ENCODE measurements at regions not wholly inside any gene's neighbourhood (a gene's known extent, or its start where the extent isn't known, plus 50 kb on each side); places are given as distances from the start of the nearest gene placed in this dataset.
"Not testable (repeated sequence)": the region's sequence is repeated elsewhere in the genome, so short reads cannot be mapped to it uniquely, and the experiment has no call there.

DNA sequence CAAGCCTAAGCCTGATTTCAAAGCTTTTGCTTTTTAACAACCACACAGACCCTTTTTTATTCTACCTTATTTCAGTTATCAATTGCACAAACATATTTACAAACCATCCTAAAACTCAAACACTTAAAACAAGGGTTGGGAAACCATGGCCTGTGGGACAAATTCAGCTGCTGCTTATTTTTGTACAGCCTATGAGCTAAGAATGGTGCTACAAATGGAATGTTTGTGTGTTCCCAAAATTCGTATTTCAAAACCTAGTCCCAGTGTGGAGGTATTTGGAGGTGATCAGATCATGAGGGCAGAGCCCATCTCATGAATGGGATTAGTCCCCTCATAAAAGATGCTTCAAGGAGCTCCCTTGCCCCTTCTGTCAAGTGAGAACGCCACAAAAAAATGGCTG is 51.1 kb upstream of the MTLN start:
- not testable (repeated sequence) for TF ChIP-seq POLR2A (IDR thresholded peaks at IDR 0.05)
- TF ChIP-seq, protein P1, sequence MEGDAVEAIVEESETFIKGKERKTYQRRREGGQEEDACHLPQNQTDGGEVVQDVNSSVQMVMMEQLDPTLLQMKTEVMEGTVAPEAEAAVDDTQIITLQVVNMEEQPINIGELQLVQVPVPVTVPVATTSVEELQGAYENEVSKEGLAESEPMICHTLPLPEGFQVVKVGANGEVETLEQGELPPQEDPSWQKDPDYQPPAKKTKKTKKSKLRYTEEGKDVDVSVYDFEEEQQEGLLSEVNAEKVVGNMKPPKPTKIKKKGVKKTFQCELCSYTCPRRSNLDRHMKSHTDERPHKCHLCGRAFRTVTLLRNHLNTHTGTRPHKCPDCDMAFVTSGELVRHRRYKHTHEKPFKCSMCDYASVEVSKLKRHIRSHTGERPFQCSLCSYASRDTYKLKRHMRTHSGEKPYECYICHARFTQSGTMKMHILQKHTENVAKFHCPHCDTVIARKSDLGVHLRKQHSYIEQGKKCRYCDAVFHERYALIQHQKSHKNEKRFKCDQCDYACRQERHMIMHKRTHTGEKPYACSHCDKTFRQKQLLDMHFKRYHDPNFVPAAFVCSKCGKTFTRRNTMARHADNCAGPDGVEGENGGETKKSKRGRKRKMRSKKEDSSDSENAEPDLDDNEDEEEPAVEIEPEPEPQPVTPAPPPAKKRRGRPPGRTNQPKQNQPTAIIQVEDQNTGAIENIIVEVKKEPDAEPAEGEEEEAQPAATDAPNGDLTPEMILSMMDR (IDR thresholded peaks at IDR 0.05), result not testable (repeated sequence)
